ENCODE measurements at regions not wholly inside any gene's neighbourhood (a gene's known extent, or its start where the extent isn't known, plus 50 kb on each side); places are given as distances from the start of the nearest gene placed in this dataset.

DNA sequence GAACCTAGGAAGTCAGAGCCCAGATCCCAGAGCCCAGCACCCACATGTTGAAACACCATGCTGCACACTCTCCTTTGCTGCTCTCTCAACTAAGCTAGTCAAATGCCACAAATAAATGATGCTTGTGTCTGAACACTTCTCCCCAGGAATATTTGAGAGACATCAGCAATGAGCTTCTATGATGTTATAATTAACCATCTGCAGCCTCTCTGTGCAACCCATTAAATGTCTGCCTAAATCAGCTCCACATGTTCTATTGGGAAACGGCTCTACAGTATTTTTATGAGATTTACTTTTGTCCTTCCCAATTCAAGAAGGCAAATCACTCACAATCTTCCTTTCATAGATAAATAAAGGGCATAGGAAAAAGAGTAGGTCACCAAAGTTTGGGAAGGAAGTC, 266.8 kb upstream of the PARD3B start:
- DNase-seq = no peak

- DNase-seq = no peak
Observed at GRCh38 chr2:204279819-204280218, 265.5 kb upstream of the PARD3B start.

- no peak for DNase-seq
Observed at GRCh38 chr2:204280262-204280668, 265.0 kb upstream of the PARD3B start.

GRCh38 chr2:204282081-204282480, 263.2 kb upstream of the PARD3B start:
- no peak for DNase-seq

DNA sequence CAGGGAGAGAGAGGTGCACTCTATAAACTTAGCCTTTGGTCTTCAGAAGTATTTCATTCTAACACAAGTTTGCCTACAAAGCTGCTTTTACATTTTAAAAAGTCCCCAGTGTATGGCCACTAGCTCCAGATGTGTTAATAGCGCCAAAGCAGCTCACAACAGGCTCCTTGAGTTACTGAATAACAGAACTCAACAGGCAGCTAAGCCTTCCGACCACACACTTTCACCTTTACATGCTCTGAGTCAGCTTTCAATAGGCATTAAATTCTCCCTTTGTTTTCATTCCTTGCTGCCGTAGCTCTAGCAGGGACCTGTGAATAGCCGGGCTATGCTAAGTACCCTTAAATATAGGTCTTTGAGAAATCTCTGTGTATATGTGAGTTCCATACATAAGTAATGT, 262.8 kb upstream of the PARD3B start:
- DNase-seq = no peak

- DNase-seq = no peak
Observed at GRCh38 chr2:204289066-204289465, 256.2 kb upstream of the PARD3B start.

DNA sequence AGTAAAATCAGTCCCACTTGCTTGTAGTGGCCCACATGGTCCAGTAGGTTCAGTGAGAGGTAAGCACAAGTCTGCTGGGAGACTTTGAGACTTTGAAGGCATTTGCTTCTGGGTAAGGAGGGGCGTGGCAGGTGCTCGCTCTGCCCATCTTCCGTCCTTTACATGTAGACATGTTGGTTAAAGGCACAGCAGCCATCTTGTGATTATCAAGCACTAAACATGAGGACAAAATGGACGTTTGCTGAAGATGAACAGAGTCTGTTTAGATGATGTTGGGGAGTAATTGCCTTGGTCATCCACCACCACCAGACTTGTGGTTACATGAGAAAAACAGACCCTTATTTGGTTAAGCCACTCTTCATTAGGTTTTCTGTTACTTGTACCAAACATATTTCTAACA, 252.8 kb upstream of the PARD3B start:
- no peak for DNase-seq

DNA sequence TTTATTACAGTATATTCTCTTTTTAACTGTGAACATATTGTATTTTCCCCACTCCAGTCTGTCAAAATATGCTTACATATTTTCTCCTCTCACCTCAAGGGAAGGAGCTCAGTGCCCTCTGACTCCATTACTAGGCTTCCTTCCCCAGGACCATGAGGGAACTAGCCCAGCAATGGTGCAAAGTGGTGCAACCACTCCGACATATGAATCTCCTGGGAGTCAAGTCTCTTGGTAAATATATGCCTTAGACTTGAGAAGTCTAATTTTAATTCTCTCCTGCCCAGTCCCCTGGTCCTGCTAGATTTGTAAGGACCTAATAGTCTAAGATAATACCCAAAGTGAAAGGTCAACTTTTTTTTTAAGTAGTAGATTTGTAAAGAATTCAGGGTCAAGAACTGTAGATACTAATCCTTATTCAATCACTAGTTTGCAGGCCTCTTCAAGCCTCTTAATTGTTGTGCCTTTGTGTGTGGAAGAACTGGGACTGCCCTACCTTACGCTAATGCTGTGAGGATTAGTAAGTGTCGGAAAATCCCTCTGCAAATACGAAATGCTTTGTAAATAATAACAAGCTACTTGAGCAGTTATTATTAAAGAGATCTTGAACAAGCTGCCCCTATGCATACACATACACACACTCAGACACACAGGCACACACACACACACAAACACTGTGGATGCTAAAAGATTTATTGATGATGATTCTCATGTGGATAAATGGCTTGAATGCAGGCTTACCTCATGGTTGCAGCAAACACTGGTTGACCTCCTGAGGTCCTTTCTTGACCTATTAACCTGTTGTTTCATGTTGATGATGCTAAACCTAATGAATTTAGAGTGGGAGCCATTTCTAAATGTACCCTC, 251.2 kb upstream of the PARD3B start:
- no peak for DNase-seq

DNA sequence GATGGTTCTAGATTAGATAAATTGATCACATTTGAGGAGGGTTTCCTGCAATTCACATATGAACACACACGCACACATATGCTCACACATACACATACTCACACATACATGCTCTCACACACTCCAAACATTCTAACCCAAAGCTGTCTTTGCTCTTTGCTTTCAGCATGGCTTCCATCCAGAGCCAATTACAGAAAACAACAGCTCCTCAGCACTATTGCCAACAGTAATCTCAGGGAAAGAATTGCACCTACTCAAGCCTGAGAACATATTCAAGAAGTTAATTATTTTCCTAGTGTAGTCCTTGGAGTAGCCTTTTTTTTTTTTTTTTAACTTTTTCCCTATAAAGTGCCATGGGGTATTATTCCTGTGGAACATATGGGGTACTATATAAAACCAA, 246.9 kb upstream of the PARD3B start:
- no peak for DNase-seq

DNA sequence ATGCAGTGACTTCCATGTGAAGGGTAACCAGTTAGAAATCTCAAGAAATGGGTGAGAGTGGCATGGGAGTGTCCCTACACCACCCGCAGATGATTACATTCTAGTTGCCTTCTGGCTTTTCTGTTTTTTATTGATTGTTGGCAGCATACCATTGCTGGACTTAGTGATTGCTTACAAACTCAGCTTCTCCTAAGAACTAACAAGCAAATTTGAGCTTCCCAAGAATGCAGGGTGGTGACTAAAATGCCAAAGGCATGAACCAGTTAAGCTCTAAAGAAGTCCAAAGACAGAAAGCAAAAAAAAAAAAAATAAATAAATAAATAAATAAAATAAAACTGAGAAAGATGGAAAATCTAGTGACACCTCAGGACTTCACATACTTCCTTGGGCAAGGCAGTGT, 245.5 kb upstream of the PARD3B start:
- no peak for DNase-seq

DNA sequence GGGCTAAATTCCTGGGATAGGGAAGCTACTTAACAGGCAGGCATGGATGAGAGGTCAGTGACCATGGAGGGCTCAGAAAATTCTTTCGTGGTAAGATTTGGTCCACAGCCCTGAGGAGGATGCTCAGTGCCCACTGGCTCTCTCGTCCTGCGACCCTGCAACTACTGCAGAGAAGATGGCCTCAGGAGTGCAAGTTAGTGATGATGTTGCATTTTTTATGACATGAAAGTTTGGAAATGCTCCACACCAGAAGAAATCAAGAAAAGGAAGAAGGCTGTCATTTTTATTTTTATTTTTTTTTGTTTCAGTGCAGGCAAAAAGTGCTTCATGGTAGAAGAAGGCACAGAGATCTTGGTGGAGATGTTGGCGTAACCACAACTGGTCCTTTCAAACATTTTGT, 238.6 kb upstream of the PARD3B start:
- no peak for DNase-seq

DNA sequence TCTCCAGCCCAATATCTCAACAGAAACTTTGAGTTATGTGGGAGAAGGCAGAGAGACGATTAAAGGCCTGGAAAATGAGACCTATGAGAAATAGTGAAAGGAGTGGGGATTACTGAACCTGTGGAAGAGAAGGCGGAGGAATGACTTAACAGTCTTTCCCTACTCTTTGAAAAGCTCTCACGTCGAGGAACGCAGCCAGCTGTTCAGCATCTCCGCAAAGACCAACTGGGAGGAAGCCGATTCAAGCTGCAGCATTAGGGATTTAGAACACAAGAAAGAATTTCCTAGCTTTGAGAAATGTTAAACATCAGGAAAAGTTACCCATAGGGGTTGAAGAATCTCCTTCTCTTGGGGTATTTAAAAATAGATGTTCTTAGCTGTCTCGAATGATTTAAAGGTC, 233.2 kb upstream of the PARD3B start:
- no peak for DNase-seq

DNA sequence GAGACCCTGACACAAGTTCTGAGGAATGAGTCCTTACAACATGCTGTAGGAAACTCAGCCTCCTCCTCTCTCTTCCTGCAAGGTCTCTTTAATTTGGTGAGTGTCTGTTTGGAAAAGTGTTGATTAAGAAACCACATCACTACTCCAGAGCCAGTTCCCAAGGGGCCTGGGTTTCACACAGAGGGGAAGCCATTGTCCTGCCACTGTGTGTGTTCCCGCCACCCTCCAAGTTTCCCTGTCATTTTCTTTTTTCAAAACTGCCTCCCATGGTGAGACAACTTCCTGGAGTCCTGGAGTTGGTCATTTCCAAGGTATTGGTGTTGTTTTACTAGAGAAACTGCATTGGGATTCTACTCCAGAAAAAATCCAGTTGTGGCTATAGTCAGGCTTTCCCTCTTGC, 232.0 kb upstream of the PARD3B start:
- no peak for DNase-seq

- DNase-seq = no peak
Observed at GRCh38 chr2:204315236-204315662, 230.0 kb upstream of the PARD3B start.

DNA sequence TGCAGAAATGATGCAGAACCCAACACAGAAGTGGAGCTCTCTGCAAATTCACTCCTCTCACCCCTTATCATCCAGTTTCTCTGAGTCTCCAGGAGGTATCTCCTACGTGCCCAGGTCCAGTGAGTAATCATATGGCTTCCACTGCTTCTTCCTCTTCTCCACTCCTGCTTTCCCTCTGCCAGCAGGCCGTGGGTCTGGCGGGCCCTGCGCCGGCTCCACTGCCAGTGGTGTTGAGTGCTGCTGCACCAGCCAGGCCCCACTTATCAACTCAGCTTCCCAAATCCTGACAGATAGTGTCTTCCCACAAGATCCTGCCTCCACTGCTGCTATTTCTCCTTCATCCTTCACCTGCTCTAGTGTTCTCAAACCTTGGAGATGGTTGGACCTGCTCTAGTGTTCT, 227.6 kb upstream of the PARD3B start:
- no peak for DNase-seq

- DNase-seq = no peak
Observed at GRCh38 chr2:204321027-204321800, 224.1 kb upstream of the PARD3B start.

DNA sequence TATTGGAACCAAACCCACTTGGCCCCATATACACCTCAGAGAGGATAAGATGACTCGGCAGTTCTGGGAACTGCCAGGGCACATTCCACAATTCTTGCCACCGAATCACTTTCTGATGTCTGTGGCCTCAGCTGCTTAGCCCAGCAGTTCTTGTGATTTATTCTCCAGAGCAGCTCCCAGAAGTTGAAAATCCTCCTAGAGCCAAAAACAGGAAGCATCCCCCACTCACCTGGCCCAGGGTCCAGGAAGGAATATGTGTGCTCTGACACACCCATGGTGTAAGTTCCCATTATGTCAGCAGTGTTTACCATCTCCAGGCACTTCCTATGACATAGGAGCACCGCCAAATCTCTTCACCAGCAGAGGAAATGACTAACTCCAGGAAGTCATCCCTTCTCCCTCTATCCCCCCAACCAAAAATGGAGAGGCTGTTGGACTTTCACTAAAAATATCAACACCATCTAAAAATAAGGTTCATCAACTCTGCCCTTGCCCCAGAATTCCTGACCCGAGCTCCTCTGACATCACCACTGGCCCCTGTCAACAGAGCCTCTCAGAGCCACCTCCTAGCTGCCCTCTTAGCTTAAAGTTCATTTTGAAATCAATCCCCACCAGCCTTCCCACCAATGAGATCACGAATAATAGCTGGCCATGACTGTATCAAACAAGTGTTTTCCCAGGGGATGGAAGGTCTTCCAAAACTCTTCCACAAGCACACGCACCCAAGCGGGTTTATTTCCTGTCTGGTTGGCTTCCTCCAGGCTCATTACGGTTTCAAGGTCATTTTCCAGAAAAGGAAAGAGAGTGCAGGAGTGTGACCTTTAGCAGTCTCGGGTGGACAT, 223.1 kb upstream of the PARD3B start:
- no peak for DNase-seq

DNA sequence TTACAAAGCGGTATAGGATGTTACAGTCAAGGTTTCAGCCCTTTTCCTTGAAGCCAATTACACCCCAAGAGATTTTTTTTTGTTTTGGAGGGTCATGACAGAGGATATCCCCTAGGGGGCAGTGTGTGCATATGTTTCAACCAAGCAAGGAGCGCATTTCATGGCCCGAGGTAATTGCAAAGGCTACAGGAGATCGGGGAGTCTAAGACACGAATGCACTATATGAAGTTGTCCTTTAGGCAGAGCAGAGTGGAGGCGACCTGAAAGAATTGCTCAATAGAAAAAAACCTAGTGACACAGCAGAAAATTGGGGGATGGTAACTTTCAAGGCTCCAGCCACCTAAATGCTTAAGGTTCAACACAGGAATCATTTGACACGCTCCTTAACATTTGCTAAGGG, 219.8 kb upstream of the PARD3B start:
- DNase-seq = peak; percentile 68

DNA sequence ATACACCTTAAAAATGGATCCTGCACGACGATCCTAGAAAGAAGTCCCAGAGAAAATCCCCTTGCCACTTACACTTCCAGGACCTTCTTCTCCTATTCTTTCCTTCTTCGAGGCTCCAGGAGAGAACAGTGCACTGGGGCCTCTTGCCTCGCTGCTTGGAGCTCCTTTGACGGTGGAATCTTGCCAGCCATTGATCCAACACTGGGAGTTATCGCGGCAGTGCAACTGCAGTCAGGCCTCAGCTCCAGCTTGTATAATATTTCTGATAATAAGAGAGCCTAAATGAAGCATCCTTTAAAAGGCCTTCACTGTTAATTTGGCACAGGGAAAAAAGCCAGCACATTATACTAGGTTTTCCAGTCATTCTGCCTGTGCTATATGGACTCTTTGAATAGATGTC, 216.9 kb upstream of the PARD3B start:
- DNase-seq = no peak

GRCh38 chr2:204329016-204329415, 216.3 kb upstream of the PARD3B start:
- no peak for DNase-seq

DNA sequence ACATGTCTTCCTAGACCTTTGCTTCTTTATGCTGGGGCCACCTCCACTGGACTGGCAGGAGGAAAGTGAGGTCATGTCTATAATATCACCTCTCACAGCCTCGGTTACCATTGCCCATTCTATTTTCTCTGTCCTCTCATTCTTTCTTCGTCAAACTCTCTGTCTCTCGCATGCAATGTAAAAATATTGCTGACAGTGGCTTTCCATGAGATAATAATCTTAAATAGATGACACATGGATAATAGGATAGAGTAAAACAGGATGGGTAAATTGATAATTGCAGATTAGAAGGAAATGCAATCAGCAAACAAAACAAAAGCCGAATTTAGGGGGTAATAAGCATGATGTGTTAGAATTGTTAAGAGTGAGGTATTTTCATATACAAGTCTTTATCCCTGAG, 215.7 kb upstream of the PARD3B start:
- no peak for DNase-seq

- no peak for DNase-seq
Observed at GRCh38 chr2:204331180-204331579, 214.1 kb upstream of the PARD3B start.

DNA sequence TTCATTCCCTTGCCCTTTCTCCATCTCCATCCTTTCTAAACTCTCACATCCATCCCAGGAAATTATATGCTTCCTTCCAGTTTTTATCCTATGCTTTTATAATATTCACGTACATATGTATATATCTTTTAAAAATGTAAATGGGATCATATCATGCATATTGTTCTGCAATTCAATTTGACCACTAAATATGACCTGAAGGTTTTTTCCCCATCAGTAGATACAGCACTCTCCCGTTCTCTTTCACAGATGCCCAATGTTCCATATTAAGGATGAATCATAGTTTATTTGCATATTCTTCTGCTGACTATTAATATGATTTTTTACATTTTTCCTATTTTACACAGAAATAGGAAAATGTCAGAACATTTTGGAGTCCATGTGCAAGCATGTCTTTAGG, 213.3 kb upstream of the PARD3B start:
- DNase-seq = no peak
